GM10266 (cell line): ENCODE measurements at regions not wholly inside any gene's neighbourhood (a gene's known extent, or its start where the extent isn't known, plus 50 kb on each side); places are given as distances from the start of the nearest gene placed in this dataset.

Source experiments
- DNase-seq: peaks from one replicate; pipeline ENCODE4 v3.0.0; 2012; ENCODE audit errors: extremely low spot score
- TF ChIP-seq, protein P1 (sequence below): IDR thresholded peaks from 2 replicates; pipeline ENCODE4 v1.5.1; 2012; ENCODE audit warnings: mild to moderate bottlenecking, low read depth; ENCODE audit not compliant: control insufficient read depth, insufficient read depth; ENCODE audit errors: missing control alignments

DNA sequence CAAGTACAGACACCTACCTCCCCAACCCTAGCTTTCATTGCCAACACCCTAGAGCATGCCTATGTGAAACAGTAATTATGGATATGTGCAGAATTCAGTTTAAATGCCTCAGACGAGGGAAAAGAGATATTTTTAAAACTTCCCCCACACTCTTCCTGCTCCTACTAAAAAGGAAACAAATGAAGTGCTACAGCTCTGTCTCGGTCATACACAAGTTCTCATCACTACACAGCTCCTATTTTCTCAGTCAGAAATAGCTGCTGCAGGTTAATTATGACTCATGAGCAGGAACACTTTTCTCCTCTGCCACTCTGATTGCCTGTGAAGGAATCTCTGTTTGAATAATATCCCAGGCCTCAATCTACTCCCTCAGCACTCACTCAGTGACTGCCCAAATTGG lies 703.6 kb upstream of the FLRT2 start:
- no peak for DNase-seq
- TF ChIP-seq, protein P1, sequence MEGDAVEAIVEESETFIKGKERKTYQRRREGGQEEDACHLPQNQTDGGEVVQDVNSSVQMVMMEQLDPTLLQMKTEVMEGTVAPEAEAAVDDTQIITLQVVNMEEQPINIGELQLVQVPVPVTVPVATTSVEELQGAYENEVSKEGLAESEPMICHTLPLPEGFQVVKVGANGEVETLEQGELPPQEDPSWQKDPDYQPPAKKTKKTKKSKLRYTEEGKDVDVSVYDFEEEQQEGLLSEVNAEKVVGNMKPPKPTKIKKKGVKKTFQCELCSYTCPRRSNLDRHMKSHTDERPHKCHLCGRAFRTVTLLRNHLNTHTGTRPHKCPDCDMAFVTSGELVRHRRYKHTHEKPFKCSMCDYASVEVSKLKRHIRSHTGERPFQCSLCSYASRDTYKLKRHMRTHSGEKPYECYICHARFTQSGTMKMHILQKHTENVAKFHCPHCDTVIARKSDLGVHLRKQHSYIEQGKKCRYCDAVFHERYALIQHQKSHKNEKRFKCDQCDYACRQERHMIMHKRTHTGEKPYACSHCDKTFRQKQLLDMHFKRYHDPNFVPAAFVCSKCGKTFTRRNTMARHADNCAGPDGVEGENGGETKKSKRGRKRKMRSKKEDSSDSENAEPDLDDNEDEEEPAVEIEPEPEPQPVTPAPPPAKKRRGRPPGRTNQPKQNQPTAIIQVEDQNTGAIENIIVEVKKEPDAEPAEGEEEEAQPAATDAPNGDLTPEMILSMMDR = no peak

DNA sequence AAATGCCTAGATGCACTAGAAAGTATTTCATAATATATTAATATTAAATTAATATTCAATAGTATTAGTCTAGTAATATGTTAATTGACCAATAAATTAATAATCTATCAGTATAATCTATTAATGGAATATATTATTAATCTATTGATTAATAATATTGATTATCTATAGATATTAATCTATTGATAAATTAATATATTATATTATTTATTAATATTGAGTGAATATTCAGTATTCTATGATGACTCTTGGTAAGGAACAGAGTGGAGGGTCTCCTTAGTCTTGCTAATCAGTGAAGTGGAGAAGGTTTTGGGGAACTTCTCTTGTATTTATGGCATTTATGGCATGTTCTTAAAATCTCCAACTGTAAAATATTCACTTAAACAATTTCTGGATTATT lies 679.3 kb upstream of the FLRT2 start:
- no peak for DNase-seq
- TF ChIP-seq, protein P1 = no peak

DNA sequence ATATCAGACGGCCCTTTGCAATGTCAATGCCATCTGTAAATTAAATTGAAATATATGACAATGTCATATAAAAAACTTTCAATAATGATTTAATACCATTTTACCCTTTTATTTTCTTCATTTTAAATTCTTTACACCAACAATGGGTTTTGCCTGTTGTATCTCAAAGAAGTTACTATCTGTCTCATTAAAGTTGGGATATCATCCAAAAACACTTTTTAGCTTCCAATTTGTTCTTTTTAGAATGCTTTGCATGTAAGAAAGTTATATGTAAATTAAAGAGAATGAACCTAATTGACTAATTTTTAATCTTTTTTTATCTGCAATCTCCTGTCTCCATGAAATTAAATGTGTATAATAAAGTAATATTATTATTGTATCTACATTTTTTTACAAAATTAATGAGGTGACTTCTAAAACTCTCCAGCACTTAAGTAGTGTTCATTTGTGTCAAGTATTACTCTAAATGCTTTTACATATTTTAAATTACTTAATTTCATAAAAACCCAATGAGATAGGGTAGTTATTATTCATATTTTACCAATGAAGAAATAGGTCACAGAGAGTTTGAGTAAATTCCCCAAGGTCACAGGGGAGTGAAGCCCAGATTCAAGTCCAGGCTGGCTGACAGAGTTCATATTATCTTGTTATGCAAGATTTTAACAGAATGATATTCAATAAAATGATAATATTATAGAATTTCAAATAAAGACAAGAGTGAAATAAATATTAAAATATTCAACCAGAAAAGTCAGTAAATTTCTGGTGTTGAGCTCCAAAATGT lies 673.0 kb upstream of the FLRT2 start:
- TF ChIP-seq, protein P1 = no peak
- DNase-seq = no peak

DNA sequence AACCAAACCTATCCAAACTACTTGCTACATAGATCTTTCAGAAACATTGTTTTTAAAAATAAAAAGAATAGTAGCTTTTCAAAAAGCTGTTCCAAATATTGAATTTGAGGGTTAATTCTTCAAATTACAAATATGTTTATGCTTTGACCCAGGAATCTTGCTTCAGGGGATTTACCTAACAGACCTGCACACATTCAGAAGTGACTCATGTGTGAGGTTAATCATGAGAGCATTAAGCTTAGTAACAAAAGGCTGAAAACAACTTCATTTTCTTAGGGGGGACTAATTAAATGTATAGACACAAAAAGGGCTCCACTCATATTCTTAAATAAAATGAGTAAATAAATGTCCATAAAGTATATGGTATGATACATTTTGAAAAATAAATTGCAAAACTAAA lies 672.4 kb upstream of the FLRT2 start:
- TF ChIP-seq, protein P1 = no peak

DNA sequence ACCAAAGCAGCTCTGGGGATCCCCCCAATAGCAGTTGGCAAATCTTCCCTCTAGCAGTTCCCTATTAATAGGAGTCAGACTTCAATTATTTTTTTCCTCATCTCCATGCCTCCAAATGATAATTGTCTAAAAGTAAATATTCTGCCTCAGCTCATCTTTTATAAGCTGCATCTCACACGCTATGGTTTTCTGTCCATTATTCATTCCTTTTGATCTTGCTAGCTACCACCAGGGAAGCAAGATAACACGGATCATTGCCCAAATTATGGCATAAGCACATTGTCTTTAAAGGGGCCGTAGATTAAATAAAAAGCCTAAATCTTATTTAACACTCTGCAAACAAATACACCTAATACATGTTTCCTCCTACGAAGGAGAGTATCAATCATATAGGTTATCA lies 670.8 kb upstream of the FLRT2 start:
- TF ChIP-seq, protein P1 = no peak
- DNase-seq = no peak

More for the DNA sequence above, 672.4 kb upstream of the FLRT2 start:
- no peak for DNase-seq

DNA sequence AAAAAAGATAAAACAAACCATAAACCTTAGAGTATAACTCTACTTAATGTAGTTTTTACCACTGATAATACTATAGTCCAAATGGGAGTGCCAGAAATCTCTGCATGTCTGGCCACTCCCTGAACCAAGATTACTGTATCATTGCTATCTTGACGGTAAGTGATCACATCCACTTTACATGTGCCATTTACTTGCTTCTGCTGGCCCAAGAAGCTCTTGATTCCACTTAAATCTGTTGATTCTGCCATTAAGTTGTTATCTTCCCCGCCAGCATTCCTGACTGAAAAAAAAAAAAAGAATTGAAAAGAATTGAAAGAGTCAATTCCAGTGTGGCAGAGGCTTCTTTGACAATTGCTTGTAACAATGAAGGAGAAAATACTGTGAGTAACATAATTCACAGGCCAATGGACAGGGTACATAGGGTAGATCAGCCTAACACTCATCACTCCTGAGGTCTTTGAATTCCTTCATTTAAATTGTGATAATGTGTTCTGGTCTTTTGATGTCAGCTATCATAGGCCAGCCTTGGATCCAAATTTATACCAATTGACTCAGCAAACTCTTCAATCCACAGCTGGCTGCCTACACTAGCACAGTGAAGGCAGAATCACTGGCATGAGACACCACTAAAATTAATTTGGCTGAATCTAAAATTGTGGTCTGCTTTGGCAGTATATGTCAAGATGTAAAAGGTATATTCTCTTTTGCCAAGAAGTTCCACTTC lies 665.2 kb upstream of the FLRT2 start:
- no peak for DNase-seq
- TF ChIP-seq, protein P1 = no peak

DNA sequence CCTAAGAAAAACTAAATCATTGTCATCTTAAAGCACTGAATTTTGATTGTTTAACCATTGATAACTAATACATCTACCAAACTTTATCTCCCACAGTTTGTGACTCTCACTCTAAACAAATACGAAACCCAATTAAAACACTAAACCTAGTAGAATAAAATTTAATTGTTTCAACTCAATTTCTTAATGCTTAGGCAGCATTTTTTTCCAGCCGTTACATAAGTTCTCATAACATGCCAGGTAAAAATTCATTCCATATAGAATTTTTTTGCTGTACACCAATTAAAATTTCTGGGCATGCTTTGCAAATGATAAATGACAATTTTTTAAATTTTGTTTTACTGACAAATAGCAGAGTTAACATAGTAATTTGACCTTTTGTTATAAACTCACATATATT lies 658.2 kb upstream of the FLRT2 start:
- TF ChIP-seq, protein P1 = no peak
- no peak for DNase-seq
